GM19238 (cell line): ENCODE measurements at regions not wholly inside any gene's neighbourhood (a gene's known extent, or its start where the extent isn't known, plus 50 kb on each side); places are given as distances from the start of the nearest gene placed in this dataset.

Experiments
- DNase-seq: peaks from one replicate; pipeline ENCODE4 v3.0.0; 2011; ENCODE audit warnings: low spot score; ENCODE audit not compliant: insufficient read length

GRCh38 chr7:25659841-25660240 is 431.6 kb upstream of the NPVF start:
- DNase-seq, result no peak

DNA sequence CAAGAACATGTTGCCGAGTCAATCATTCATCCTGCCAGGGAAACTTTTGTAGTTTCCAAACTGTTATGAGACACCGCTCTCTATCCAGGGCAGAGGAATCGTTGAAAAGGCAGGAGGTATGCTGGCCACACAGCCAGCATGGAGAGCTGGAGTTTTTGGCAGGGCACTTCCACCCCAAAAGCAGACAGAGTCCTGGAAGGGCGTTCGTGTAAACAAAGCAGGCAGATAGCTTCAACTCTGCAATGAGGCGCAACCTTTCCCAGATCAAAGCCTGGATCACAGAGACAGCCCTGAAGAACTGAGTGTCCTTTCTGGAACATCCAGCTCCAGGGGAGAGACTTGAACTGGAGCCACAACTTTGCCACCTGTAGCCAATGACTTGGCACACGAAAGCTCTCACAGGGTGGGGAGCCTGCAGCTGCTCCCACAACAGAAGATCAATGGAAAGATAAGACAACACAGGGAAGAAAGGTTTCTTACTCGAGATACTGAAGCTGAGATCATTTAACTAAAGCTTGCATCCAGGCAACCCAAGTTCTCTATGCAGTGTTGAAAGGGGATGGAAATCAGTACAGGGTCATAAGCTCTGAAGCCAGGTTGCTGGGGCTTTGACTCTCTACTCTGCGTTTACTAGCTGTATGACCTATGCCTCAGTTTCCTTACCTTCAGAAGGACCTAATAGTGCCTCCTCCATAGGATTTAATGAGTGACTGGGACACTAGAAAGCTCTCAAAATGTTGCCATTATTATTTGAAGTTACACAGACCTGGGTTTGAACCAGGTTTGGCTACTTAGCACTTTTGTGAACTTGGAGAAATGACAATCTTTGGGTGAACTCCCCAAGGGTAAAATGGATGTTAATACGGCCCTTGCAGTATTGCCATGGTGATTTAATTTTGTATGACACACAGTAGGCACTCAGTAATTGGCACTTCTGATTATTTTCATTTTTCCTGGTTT is 434.8 kb upstream of the NPVF start:
- DNase-seq, result no peak

DNA sequence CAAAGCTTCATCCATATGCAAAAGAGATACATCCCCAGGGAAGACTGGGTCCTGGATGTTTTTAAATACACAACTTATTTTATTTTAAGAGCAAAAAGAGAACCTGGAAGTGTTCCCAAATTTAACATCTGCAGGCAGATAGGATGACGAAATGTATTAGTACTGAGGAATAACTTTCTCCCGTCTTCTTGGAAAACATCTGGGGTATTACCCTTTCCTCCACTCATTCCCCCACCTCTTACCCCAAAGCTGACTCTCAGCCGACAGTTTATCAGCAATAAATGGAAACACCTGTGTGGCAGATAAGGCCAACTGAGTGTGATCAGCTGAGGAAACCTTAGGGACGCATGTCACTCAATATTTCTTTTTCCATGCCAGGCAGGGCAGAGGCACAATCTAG is 435.6 kb upstream of the NPVF start:
- DNase-seq, result no peak

DNA sequence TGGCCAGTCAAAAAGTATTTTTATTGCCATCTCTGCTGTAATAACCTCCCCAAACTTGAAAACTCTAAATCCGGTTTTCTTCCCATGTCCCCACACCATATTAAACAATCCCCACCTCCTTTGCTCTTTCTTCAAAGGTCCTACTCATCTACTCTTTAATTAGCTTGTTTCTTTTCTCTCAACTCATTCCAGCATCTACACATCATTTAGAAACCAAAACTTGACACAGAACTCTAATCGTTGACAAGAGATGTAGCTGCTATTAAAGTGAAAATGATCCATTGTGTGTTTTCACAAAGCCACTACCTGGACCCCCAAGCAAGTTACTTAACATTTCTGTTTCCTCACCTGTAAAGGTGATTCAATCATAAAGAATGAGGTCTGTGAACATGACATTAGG is 436.3 kb upstream of the NPVF start:
- DNase-seq, result no peak

DNA sequence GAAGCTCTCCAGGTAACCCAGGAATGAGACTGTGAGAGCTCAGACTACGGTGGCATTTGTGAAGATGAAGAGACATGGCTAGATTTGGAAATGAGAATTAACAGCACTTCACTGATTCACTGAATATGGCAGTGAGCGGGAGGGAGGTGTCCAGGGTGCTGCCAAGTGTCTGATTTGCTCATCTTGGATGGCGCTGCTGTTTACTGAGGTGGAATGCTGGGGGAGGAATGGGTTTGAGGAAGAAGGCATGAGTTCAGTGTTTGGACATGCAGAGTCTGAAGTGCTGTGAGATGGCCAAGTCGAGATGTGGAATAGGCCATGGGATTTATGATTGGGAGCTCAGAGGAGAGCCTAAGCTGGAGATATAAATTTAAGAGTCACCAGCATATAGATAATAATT is 437.1 kb upstream of the NPVF start:
- no peak for DNase-seq

GRCh38 chr7:25665903-25666670 is 437.8 kb upstream of the NPVF start:
- DNase-seq, result no peak

GRCh38 chr7:25666671-25667060 is 438.4 kb upstream of the NPVF start:
- no peak for DNase-seq

GRCh38 chr7:25669281-25669781 is 441.0 kb upstream of the NPVF start:
- DNase-seq, result no peak

DNA sequence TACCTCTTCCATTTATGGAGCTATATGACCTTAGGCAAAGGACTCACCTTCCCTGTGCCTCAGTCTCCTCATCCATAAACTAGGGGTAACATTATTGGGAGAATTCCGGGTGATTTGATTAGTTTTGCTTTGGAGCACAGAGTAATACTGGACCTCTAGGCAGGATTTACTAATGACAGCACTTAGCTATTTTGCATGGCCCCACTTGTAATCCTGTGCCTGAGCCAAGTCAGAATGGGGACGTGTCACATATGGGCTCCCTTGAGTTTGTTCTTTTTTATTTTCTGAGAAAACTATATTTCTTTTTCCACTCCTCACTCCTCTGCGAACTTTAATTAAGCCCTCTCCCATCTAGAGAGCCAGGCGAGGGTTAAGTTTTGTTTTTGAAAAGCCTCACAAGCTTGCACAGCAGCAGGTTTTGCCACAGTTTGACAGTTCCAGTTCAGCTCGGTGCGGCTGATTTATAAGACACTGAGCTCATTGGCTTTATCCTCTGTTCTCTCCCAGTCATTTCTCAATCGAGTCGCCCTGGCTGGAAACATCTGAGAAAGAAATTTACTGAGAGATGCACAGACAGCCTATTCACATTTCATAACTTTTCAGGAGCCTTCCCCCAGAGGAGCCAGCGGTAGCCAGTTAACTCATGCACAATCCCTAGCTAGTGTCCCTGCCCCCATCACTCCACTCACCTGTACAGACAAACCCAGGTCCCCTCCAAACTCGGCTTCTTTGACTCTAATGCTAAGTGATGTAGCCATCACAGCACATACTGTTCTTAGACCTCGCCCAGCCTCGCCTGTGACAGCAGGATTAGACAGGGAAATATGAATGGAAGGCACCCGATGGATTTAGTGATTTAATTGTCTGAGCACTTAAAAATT is 441.9 kb upstream of the NPVF start:
- no peak for DNase-seq

GRCh38 chr7:25671111-25671510 is 442.8 kb upstream of the NPVF start:
- no peak for DNase-seq

DNA sequence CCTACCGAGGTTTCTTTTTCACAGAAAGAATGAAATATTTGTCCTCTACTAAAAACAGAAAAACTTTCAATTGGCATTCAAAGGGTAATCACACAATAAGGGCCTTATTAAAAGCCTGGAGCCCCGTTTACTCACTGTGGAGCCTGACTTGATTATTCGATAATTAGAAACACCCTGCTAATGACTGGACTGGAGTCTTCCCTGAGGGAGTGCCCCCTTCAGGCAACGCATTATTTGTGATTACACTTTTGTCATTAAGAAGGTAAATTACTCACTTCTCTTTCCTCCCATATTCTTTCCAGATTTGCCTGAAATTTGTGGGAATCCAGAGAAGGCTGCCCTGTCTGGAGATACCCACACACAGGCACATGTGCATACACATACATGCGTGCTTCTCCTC is 444.2 kb upstream of the NPVF start:
- DNase-seq, result no peak

DNA sequence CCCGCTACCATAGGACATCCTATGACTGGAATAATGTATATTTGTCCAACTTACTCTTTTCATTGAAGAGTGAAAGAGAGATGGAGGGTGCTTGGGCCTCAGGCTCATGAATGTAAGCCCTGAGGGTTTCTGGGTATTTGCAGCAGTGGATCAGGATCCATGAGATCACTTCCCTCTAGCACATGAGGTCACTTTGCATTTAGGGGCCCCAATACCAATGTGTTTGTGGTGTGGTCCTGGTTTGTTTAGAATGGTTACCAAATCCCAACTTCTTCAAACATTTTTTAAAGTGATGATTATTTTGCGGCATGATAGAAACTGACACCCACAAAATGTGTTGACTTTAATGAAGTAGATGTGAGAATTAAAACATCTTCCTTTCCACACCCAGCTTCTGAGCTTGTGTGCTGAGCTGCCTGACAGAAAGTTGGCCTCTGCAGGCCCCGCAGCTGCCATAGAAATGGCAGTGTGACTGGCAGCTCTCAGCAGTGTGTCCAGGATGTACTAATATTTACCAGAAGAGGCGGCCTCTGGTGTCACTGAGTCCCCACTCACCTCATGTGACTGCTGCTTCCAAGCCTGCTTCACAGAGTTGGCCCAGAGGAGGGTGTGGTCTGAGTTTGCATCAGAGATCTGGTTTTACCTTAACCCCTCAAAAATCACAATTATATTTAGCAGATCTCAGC is 447.6 kb upstream of the NPVF start:
- no peak for DNase-seq

DNA sequence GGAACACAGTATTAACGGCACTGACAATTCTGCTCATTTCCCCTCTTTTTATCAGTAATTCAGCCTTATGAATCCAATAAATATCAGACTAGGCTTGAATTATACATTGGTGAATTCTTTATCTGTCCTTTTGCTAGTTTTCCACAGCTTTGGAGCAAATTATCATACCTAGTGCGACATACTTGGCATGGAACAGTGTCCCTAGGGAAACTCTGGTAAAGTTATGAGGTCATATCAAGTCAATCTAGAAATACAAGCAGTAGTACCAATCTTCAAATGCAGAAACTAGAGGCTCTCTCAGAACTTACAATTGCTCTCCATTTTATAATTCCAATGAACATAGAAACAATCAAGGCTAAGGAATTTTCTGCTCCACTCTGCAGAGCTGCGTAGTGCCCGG is 449.3 kb upstream of the NPVF start:
- DNase-seq, result no peak

- DNase-seq, result no peak
Measured at GRCh38 chr7:25678215-25678614, 449.9 kb upstream of the NPVF start.

GRCh38 chr7:25680636-25681035 is 452.4 kb upstream of the NPVF start:
- no peak for DNase-seq

DNA sequence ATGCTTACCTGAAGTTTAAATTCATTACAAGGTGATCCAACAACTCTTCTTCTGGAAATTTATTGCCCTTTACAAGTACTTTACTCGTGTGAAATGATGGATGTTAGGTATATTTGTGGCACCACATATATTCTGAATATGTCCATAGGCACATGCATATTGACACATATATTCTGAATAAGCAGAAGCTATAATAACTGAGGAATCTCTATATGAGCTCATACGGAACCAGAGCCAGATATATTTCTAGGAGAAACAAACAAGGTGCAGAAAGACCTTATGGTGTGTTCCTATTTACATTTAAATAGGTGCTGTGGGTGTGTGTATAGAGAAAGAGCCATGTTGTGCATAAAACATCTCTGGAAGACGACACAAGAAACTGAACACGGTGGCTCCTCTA is 456.1 kb upstream of the NPVF start:
- DNase-seq, result no peak

- no peak for DNase-seq
Measured at GRCh38 chr7:25686493-25686892, 458.2 kb upstream of the NPVF start.

DNA sequence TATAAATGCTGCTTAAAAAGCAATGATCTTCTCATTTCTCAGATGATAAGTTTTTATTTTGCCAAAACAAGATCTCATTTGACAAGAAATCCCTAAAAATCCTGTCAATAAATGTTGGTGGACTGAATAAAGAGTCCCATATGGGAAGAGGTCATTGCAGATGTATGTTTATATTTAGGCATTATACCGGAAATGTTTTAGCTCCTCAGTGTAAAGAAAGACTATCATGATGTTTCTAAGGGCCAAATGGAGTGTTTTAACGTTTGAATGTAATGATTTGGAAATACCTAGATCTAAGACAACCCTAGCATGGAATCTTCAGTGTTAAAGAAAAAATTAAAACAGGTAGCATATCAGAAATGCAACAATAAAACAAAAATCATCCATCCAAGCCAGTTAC is 457.8 kb upstream of the NFE2L3 start:
- DNase-seq, result no peak

GRCh38 chr7:25694699-25695098 is 457.3 kb upstream of the NFE2L3 start:
- no peak for DNase-seq

- DNase-seq, result no peak
Measured at GRCh38 chr7:25696571-25696970, 455.4 kb upstream of the NFE2L3 start.
